ENCODE measurements at regions not wholly inside any gene's neighbourhood (a gene's known extent, or its start where the extent isn't known, plus 50 kb on each side); places are given as distances from the start of the nearest gene placed in this dataset.

DNA sequence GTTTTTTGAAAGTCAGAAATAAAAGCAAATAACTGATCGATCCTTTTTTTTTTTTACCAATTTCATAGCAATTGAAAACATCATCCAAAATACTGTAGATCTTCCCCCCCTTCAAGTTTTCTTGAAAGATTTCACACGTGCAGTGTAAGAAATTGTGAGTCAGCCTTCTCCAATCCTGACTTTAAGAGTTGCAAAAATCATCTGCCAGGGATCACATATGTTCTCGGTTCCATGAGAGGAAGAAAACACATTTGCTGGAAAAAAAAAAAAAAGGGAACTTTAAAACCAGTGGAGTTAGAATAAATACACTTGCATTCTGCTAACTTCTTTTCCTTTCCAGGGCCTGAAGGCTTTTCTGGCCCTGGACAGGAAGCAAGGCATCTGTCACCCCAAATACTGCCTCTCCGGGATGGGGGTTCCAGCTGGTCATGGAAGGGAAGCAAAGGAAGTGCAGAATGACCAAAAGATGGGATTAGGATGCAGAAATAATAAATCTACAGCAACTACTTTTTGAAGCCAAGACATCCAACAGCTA lies 198.4 kb upstream of the KIAA1217 start:
- DNase-seq (ENCODE audit: low read depth): no peak

DNA sequence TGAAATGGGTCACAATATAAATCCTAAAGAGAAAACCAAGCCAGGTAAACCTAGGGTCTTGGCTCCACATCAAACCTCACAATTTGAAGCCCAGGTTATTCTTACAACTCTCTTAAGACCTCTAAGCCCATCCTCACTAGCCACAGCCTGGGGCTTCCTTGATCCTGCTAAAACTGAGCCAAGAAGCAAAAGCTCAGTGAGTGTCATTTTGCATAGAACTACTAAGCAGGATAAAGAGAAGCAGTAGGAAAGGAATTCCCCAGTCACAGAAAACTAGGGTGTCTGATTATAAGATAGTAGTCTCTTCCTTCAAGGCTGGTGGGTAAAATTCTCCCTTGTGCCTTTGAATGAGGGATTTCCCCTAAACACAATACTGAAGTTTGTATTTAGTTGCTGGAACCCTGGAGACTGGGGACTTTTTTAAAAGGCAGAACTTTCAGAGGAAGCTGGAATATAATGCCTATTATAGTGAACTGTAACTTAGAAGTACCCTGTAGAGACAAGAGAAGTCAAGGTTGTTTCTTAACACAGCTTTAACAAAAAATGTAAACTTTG lies 196.6 kb upstream of the KIAA1217 start:
- no peak for DNase-seq (ENCODE audit: low read depth)

DNA sequence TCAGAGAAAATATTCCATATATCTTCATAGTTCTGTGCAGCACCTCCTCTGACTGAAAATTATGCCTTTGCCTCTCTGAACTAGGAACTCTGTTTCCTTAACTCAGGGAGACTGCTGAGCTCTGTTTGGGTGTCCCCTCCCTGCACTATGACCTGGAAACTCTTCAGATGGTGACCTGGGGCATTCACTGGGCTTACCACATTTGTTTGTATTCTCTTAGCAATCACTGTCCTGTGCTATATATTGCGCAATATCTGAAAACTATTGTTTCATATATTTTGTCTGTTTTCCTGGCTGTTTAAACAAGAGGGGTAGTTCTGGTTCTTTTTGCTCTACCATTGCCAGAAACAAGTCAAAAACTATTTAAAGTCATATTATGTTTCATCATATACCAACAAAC lies 181.8 kb upstream of the KIAA1217 start:
- DNase-seq (ENCODE audit: low read depth): no peak

DNA sequence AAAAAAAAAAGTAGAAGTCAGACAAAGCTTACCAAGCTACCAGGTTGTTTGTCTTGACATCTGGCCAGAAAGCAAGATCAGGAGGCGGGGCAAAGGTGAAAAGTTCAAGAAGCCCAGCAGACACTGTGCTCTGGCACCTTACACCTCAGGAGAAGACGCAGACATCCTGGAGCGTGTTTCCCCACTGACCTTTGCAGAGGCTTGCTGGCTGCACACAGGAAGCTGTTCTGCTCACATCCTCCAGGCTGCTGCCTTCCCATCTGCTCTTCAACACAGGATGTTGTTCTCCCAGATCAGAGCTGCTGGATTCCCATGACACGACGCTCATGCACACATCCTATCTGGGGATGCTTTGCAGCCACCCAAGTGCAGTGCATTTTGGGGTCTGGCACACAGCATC lies 174.4 kb upstream of the KIAA1217 start:
- no peak for DNase-seq (ENCODE audit: low read depth)

DNA sequence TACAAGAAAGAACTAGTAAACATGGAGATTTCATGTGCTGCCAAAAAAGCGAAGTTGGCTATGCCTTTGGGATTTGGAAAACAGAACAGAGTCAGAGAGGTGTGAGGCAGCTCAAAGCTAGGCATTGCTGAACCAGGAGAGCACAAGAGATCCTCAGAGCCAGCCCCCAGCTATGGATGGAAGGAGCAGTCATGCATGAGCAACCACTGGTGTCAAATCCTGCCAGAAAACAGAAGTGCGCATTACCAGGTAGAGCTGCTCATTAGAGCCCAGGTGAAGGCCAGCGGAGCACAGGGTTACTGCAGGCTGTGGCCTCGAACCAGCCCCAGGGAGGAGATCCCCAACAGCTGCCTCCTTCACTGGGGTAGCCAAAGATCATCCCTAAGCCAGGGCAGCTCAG lies 173.2 kb upstream of the KIAA1217 start:
- DNase-seq (ENCODE audit: low read depth): no peak

DNA sequence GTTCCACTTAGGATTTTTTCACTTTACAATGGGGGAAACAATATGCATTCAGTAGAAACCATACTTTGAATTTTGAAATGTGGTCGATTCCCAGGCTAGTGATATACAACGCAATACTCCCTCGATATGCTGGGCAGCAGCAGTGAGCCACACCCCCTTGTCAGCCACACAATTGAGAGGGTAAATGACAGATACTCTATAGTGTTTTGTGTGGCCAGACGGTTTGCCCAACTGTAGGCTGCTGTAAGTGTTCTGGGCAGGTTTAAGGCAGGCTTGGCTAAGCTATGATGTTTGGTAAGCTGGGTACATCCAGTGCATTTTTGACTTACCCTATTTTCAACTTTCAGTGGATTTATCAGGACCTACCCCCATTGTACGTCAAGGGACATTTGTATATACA lies 169.6 kb upstream of the KIAA1217 start:
- no peak for DNase-seq (ENCODE audit: low read depth)

DNA sequence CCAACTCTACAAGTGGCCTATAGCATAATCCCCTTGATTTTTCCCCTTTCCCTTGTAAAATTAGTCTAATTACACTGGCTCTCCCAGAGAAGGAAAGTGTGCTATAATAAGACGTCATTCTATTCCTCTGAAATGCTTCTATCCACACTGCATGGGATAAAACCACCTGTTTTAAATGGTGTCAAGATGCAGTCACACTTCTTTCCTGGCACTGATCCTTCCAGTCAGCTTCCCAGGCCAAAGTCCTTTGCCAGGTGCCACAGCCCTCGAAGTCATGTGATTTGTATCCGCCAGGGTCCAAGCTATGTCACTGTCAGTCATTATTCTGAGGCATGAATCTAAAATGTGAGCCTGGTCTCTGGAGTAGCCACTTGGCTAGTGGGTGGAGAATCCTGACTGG lies 169.0 kb upstream of the KIAA1217 start:
- no peak for DNase-seq (ENCODE audit: low read depth)

DNA sequence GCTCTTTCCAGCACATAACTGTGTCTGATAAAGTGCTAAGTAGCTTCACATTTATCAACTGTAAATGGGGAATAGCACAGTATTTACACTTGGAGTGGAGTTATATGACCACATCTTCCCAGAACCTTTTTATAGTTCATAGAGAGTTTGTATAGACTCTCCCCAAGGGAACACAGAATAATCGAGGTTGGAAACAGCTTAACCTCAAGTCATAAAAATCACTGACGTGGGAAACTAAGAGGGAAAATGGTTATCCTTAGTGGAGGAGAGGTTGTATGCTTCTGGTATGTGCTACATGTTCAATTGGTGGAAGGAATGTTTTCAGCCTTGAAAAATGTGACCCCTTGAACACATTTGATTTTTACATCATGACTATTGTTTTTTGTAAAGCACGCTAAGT lies 167.9 kb upstream of the KIAA1217 start:
- no peak for DNase-seq (ENCODE audit: low read depth)

DNA sequence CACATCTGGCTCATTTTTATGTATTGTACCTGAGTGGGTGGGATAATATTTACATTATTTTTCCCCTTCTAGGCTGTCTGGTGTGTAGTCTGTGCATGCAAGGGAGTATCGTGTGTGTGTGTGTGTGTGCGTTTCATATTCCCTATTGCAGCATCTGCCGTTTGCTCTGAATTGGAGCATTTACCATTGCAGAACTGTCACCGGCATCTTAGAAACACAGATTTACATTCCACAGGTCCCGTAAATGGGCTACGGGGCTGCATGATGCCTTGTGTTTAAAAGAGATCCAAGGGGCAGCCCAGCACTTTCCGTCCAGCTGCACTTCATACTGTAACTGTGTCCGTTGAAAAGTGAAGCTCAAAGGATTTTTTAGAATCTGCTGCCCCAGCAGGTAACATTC lies 167.1 kb upstream of the KIAA1217 start:
- DNase-seq (ENCODE audit: low read depth): no peak

DNA sequence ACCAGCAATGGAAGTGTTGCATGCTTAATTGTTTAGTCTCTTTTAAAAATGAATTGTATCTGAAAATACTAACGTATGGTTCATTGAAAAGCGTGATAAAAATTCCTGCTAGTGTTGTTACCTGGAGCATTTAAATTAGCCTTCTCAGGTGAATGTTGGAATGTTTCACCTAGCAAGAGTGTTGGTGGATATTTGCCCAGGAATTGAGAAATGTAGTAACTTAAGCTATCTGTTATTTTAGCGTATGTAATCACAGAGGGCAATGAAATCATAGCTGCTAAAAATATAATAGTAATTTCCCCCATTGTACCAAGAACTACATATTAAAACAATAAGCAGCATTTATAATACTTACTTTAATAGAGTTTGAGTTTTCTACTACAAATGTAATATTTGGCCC lies 166.1 kb upstream of the KIAA1217 start:
- no peak for DNase-seq (ENCODE audit: low read depth)

DNA sequence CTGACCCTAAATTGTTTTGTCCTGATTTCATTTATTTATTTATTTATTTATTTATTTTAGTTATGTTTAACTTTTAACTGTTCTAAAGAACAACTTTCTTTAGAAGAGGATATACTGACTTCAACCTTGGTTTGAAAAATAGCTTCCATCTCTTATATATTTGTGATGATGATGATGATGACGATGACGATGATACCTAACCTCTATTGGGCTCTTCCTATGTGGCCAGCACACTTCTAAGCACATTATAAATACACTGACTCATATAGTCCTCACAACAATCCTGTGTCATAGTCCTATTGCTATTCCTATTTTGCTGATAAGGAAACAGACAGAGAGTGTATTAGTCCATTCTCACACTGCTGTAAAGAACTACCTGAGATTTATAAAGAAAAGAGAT lies 162.9 kb upstream of the KIAA1217 start:
- no peak for DNase-seq (ENCODE audit: low read depth)

DNA sequence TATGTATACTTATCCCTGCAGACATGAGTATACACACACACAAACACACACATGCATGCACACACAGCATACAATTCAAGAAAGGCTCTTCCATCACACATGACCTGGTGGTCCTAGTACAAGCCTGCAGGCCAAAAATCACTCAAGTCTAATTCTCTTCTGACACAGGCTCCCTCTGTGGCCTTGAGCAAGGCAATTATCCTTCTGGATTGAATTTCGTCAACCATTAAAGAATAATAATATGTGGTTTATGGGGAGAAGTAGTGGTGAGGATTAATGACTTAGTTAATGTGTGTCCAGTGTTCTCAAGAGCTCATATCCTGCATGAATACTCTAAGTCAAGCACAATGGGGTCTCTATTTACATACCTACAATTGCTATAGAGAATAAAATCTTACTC lies 161.8 kb upstream of the KIAA1217 start:
- no peak for DNase-seq (ENCODE audit: low read depth)

DNA sequence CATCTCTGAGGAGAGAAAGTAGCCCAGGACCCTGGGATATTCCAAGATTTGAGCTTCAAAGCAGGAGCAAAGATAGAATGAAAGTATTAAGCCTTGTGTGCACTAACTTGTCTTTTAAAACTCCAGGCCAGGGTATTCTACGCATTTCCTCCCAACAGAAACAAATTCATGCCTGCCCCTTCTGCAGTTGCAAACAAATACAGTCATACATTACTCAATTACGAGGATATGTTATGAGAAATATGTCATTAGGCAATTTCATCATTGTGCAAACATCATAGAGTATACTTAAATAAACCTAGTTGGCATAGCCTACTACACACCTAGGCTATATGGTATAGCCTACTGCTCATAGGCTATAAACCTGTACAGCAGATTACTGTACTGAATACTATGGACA lies 154.5 kb upstream of the KIAA1217 start:
- DNase-seq (ENCODE audit: low read depth): no peak

DNA sequence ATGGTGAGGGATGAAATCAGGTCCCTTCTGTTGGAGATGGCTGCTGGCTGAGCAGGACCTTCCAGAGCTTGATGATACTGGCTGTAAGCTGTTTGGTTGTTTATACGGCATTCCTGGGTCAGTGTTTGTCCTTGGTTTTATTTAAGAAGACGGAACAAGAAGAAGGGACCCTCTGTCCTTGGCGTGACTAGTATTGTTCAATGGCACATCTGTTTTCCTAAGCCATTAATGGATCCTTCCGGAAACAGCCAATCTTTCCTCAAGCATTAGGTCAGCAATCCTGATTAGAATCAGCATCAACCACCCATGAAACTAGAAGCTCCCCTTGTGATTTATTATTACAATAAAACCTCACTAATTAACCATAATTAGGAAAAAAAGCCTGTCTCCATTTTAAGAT lies 128.7 kb upstream of the KIAA1217 start:
- DNase-seq (ENCODE audit: low read depth): no peak

DNA sequence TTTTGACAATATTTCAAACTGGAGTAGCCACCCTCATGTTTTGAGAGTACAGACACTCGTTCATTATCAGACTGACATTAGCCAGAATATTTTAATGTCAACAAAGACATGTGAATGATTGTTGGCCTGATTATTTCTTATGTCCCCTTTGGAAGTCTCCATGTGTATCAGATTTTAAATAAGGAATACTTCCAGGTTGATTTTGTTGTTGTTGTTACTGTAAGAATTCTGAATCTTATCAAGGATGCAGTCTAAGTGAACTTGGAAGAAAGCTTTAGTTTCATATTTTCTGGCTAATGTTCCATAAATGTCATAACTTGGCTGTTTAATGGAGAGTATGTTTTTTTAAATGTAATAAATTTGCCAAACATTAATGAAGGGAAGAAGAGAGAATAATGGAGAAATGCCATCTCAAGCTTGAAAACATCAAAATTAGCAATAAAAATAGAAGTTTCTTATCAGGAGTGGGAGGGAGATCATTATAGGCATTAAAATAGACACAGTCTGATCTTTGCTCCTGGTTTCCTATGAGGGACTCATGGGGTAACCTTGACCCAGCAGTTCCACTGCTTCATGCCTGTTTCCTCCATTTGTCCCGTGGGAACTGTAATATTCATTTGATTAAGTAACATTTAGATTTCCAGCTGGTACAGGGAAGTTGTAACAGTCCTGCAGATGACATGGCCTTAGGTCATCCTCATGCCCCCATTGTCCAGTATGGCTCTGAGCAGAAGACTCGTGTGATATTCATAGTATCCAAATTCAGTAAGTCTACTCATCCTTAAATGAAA lies 122.4 kb upstream of the KIAA1217 start:
- DNase-seq (ENCODE audit: low read depth): no peak

DNA sequence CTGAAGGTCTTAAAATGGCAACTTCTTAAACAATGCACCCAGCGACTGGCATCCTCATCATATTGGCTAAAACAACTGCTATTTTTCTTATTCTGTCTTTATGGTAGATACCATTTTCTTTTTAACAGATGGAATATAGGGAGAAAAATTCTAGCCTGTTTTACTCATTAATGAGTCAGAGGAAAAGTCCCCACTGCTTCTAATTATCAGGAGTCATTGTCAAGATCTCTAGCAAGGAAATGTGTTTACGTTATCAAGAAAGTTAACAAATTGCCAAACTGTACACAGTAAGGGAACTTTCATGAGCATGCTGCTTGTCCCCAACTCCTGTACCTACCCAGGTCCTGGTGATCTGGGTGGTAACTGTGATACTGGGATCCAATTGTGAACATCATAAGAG lies 117.7 kb upstream of the KIAA1217 start:
- no peak for DNase-seq (ENCODE audit: low read depth)

DNA sequence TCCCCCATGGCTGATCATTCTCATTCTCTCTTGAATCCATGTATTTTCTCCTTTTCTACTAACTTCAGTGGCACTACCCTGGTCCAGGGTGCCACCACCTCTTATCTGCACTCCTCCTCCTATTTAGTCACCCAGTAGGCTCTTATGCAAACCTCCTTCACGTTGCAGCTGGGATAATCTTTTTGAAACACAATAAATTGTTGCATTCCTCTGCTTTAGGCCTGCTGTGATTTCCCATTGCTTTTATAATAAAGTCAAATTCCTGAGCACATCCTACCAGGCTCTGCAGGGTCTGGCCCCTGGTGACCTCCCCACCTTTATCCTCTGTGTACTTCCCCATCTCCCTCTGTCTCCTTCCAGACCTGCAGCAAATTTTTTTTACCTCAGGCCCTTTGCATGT lies 112.7 kb upstream of the KIAA1217 start:
- DNase-seq (ENCODE audit: low read depth): no peak

DNA sequence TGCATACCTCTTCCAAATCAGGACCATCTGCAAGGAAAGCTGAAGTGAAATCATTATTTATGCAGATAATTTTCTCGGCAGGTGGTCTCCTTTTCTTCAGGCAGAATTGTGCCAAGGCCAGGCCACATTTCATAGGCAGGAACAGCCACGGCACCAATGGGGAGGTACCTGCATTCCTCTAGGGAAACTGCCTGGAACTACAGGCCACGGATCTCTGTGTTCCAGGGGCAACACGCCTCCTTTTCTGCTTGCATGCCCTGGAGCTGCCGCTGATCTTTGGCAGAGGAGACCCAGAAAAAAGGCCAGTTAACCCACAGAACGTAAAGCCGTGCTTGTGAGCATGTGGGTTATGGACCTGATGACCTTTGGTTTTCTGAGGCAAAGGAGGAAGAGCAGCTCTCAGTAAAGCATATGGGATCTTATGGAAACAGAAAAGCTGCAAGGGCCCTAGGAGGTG lies 111.2 kb upstream of the KIAA1217 start:
- no peak for DNase-seq (ENCODE audit: low read depth)

DNA sequence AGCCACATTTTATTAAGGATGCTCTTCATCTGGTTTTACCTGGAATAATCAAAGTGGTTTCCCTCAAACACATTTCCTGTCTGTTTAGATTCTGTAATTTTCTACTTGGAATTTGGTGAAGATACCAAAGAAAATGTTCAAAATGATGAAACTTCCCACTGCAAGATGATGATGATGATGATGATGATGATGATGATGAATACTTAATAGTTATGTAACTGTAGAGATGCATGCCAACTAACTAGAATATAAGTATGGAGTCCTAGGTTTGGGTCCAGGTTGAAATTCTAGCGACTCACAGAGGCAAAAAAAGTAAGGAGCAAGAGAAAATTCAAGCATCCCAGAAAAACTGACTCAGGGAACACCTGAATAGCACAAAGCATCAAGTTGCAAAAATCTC lies 104.0 kb upstream of the KIAA1217 start:
- DNase-seq (ENCODE audit: low read depth): no peak

DNA sequence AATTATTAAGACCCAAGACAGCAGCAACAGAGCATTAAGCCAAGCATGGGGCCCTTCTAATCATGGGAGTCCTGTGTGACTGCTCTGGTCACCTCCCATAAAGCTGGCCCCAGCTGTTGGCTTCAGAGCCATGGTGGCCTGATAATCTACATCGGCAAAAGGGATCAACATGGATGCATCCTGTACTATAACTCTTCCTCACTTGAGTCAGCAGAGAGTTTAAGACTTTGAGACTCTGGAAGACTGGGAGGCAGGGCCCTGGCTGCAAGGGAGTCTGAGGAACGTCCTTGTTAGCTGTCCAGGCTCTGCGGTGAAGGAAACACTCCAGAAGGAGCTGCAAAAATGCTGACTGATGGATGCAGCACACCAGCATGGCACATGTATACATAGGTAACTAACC lies 95.0 kb upstream of the KIAA1217 start:
- DNase-seq (ENCODE audit: low read depth): no peak

DNA sequence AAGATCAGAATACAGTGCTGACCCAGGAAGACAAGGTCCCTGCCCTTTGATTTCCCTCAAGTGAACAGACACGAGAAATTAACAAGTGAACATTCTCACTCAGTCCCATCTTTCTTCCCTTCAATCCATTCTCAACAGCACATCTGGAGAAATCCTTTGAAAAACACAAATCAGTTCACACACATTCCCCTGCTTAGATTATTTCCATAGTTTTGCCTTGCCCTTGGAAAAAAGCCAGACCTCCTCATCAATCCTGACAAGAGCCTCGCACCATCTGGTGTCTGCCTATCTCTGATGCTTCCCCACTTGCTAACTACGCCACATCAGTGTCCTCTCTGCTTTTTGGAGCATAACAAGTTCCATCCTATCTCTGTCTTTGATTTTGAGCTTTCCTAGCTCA lies 94.4 kb upstream of the KIAA1217 start:
- no peak for DNase-seq (ENCODE audit: low read depth)

DNA sequence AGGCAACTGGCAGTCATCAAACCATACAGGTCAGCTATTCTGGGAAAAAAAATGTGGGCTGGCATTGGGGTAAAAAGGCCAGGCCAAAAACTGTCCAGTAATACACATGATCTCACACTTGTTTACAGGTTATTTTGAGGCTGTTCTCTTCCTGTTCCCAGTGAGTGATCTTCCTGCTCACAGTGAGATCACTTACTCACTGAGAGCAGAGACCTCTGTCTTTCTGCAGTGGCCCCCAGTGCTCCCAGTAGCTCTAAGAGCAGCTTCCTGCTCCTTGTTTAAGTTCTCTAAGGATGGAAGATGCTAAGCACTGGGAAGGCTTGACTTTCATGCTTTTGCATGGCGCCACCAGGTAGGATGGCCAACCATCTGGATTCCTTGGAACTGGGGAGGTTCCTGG lies 93.5 kb upstream of the KIAA1217 start:
- DNase-seq (ENCODE audit: low read depth): peak; percentile 0

DNA sequence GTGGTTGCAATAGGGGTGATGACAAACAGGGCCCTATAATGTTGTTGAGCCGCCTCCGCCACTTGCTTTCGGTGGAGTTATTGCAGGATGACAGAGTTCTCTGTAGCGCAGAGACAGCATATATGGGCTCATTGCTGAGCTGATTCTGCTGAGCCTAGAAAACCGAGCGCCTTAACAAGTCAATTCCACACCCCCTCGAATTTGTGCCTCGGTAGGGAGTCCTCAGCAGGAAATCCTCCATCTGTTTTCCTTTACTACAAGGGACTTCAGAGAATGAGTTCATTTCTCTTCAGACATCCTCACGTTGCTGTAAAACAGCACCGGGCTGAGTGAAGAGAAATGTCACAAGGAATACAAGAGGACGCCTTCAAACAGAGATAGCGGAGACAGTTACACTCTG lies 90.7 kb upstream of the KIAA1217 start:
- DNase-seq (ENCODE audit: low read depth): no peak

DNA sequence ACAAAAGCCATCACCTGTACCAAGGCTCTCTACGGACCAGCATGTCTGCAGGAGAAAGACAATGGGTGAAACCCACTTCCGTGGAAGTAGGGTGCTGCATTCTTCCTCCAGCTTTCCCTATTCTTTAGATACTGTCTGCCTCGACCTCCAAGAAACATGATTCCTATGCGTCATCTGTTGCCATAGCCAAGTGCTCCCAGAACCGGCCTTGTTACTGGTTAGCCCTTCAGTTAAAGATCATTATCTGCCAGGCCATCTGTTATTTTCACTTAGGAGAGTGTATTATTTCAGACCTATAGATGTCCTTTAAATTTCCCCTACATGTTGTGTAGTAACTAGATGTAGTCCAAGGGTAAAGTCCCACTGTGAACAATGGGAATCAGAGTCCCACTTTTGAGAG lies 89.0 kb upstream of the KIAA1217 start:
- DNase-seq (ENCODE audit: low read depth): no peak

Data from M059J (cell line).